Testis (tissue), 2 donors: ENCODE measurements at regions not wholly inside any gene's neighbourhood (a gene's known extent, or its start where the extent isn't known, plus 50 kb on each side); places are given as distances from the start of the nearest gene placed in this dataset.

Experiments
- DNase-seq: peaks from one replicate; pipeline ENCODE4 v3.0.0-alpha.2; 2019
- H3K27ac ChIP-seq, 2 donors: fragments of 200-600 bp; sonication (generic); one replicate each; pipeline ENCODE4 v1.5.1; 2019
- H3K27me3 ChIP-seq: fragments of 200-600 bp; sonication (generic); one replicate; pipeline ENCODE4 v1.5.1; 2019
- H3K36me3 ChIP-seq: fragments of 200-600 bp; sonication (generic); one replicate; pipeline ENCODE4 v1.5.1; 2017; ENCODE audit warnings: low read depth; ENCODE audit errors: missing control alignments
- H3K4me1 ChIP-seq: fragments of 200-600 bp; sonication (generic); one replicate; pipeline ENCODE4 v1.5.1; 2019
- H3K4me3 ChIP-seq, 2 donors: fragments of 200-600 bp; sonication (generic); one replicate each; pipeline ENCODE4 v1.5.1; 2017 to 2019
- H3K9me3 ChIP-seq: fragments of 200-600 bp; sonication (generic); one replicate; pipeline ENCODE4 v1.5.1; 2017
- CTCF ChIP-seq, 3 experiments: fragments of 450-650 bp in 2 of 3; fragments of 200-600 bp in 1 of 3; sonication (generic) in 1 of 3; IDR thresholded peaks; one replicate each; pipeline ENCODE4 v1.5.1; 2016 to 2019; ENCODE audit warnings: antibody characterized with exemption in 3 of 3, mild to moderate bottlenecking in 2 of 3, moderate library complexity in 1 of 3
- POLR2A ChIP-seq: fragments of 450-650 bp; IDR thresholded peaks from one replicate; pipeline ENCODE4 v1.6.1; 2017; ENCODE audit warnings: antibody characterized with exemption, mild to moderate bottlenecking, moderate library complexity
- WGBS, 2 donors: methylation state at CpG; one replicate each; pipeline ENCODE4 v1.1.5; 2018; 5-methylcytosine and 5-hydroxymethylcytosine counted together
- intact Hi-C: fragments of 100-400 bp; cut with DNase I; formaldehyde crosslinking; loops from one replicate; pipeline ENCODE4 v1.15.1; 2023; ENCODE audit warnings: low total_unique reads

GRCh38 chr6:169379495-169380070 lies 125.9 kb upstream of the THBS2 start:
- H3K36me3 ChIP-seq = no peaks in the 10 kb centered on the region
- H3K27ac ChIP-seq = no peak overlapping the region
- H3K9me3 ChIP-seq = no peaks in the 10 kb centered on the region
- no peak for DNase-seq
- intact Hi-C loops = no loop called here
- H3K4me1 ChIP-seq = no peaks in the 10 kb centered on the region
- no peaks in the 10 kb centered on the region for H3K27me3 ChIP-seq
- TF ChIP-seq CTCF (IDR thresholded peaks at IDR 0.05) = no peak
- 87 to 88% methylated on average over 12 to 18 of the region's 18 CpGs for WGBS, 2 donors
- H3K4me3 ChIP-seq = no peak overlapping the region

- WGBS, 2 donors = 89 to 93% methylated on average over 22 of the region's 22 CpGs
- TF ChIP-seq POLR2A = no peak
- TF ChIP-seq CTCF (IDR thresholded peaks at IDR 0.05) = no peak
- H3K9me3 ChIP-seq = no peaks in the 10 kb centered on the region
- H3K27me3 ChIP-seq = no peaks in the 10 kb centered on the region
- intact Hi-C loops = no loop called here
- no peaks in the 10 kb centered on the region for H3K4me1 ChIP-seq
- no peaks in the 10 kb centered on the region for H3K36me3 ChIP-seq
- H3K4me3 ChIP-seq = no peak overlapping the region
- no peak overlapping the region for H3K27ac ChIP-seq
- DNase-seq = no peak
Measured at GRCh38 chr6:169378620-169379381, 125.2 kb upstream of the THBS2 start.

- no peak for DNase-seq
- no peak overlapping the region for H3K4me3 ChIP-seq
- intact Hi-C loops = no loop called here
- TF ChIP-seq CTCF (IDR thresholded peaks at IDR 0.05) = no peak
- no peak for TF ChIP-seq POLR2A
- H3K27ac ChIP-seq = no peak overlapping the region
- H3K9me3 ChIP-seq = no peaks in the 10 kb centered on the region
- WGBS, 2 donors = 94 to 99% methylated on average over 7 to 10 of the region's 10 CpGs
- no peaks in the 10 kb centered on the region for H3K36me3 ChIP-seq
- H3K4me1 ChIP-seq = no peaks in the 10 kb centered on the region
- H3K27me3 ChIP-seq = no peaks in the 10 kb centered on the region
Measured at GRCh38 chr6:169376458-169376857, 122.8 kb upstream of the THBS2 start.

GRCh38 chr6:169372589-169372988 lies 118.9 kb upstream of the THBS2 start:
- Histone ChIP-seq H3K27me3 (no peaks in the 10 kb centered on the region), H3K9me3 (no peaks in the 10 kb centered on the region), H3K4me1 (no peaks in the 10 kb centered on the region), H3K27ac (no peak overlapping the region), H3K36me3 (no peaks in the 10 kb centered on the region), H3K4me3 (no peak overlapping the region)
- WGBS, 2 donors = 69 to 85% methylated on average over 4 to 5 of the region's 5 CpGs
- no peak for TF ChIP-seq POLR2A
- TF ChIP-seq CTCF (IDR thresholded peaks at IDR 0.05) = no peak
- no peak for DNase-seq
- intact Hi-C loops = no loop called here
